NCI-H2171 treated with DMSO at 0.1 percent for 48 hours (cell line): ENCODE measurements at regions not wholly inside any gene's neighbourhood (a gene's known extent, or its start where the extent isn't known, plus 50 kb on each side); places are given as distances from the start of the nearest gene placed in this dataset.
"Not testable (repeated sequence)": the region's sequence is repeated elsewhere in the genome, so short reads cannot be mapped to it uniquely, and the experiment has no call there.

ENCODE experiments used
- DNase-seq: peaks from one replicate; lab custom pipeline; 2025; lab: John Stamatoyannopoulos, UW

- no peak for DNase-seq
These were observed 378.5 kb upstream of the CD180 start for GRCh38 chr5:67575087-67575486.

GRCh38 chr5:67561151-67561932 lies 364.7 kb upstream of the CD180 start:
- peak; percentile 44 for DNase-seq

- DNase-seq = no peak
These were observed 356.2 kb upstream of the CD180 start for GRCh38 chr5:67552773-67553172.

GRCh38 chr5:67549947-67550346 lies 353.3 kb upstream of the CD180 start:
- no peak for DNase-seq

- no peak for DNase-seq
These were observed 352.7 kb upstream of the CD180 start for GRCh38 chr5:67549296-67549618.

GRCh38 chr5:67548520-67549295 lies 352.1 kb upstream of the CD180 start:
- no peak for DNase-seq

- no peak for DNase-seq
These were observed 351.1 kb upstream of the CD180 start for GRCh38 chr5:67547682-67548081.

- DNase-seq = not testable (repeated sequence)
These were observed 348.3 kb upstream of the CD180 start for GRCh38 chr5:67544942-67545341.

GRCh38 chr5:67543720-67544270 lies 347.2 kb upstream of the CD180 start:
- no peak for DNase-seq

GRCh38 chr5:67542479-67542878 lies 345.9 kb upstream of the CD180 start:
- no peak for DNase-seq

- DNase-seq = no peak
These were observed 345.3 kb upstream of the CD180 start for GRCh38 chr5:67541875-67542274.

GRCh38 chr5:67538855-67539506 lies 342.4 kb upstream of the CD180 start:
- no peak for DNase-seq

GRCh38 chr5:67537439-67538148 lies 341.0 kb upstream of the CD180 start:
- DNase-seq = no peak

GRCh38 chr5:67536866-67537265 lies 340.3 kb upstream of the CD180 start:
- no peak for DNase-seq

- DNase-seq = peak; percentile 76
These were observed 334.1 kb upstream of the CD180 start for GRCh38 chr5:67530609-67531255.

- DNase-seq = no peak
These were observed 332.4 kb upstream of the CD180 start for GRCh38 chr5:67528953-67529352.

GRCh38 chr5:67526793-67527192 lies 330.2 kb upstream of the CD180 start:
- DNase-seq = no peak

GRCh38 chr5:67520161-67520908 lies 323.7 kb upstream of the CD180 start:
- peak; percentile 69 for DNase-seq

- DNase-seq = no peak
These were observed 321.6 kb upstream of the CD180 start for GRCh38 chr5:67518227-67518626.

GRCh38 chr5:67516948-67517565 lies 320.5 kb upstream of the CD180 start:
- no peak for DNase-seq
